ENCODE measurements at regions not wholly inside any gene's neighbourhood (a gene's known extent, or its start where the extent isn't known, plus 50 kb on each side); places are given as distances from the start of the nearest gene placed in this dataset.

- TF ChIP-seq, protein P1, sequence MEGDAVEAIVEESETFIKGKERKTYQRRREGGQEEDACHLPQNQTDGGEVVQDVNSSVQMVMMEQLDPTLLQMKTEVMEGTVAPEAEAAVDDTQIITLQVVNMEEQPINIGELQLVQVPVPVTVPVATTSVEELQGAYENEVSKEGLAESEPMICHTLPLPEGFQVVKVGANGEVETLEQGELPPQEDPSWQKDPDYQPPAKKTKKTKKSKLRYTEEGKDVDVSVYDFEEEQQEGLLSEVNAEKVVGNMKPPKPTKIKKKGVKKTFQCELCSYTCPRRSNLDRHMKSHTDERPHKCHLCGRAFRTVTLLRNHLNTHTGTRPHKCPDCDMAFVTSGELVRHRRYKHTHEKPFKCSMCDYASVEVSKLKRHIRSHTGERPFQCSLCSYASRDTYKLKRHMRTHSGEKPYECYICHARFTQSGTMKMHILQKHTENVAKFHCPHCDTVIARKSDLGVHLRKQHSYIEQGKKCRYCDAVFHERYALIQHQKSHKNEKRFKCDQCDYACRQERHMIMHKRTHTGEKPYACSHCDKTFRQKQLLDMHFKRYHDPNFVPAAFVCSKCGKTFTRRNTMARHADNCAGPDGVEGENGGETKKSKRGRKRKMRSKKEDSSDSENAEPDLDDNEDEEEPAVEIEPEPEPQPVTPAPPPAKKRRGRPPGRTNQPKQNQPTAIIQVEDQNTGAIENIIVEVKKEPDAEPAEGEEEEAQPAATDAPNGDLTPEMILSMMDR (conservative IDR thresholded peaks at IDR 0.05): no peak
- TF ChIP-seq EZH2 (IDR thresholded peaks at IDR 0.05; ENCODE audit: low read depth): no peak
Observed at GRCh38 chr11:98100689-98101088, 920.1 kb upstream of the CNTN5 start.

Measured in PC-9 (cell line).